COLO829 (cell line): ENCODE measurements at regions not wholly inside any gene's neighbourhood (a gene's known extent, or its start where the extent isn't known, plus 50 kb on each side); places are given as distances from the start of the nearest gene placed in this dataset.

Experiments used
- DNase-seq: peaks from one replicate; pipeline ENCODE4 v3.0.0; 2012; ENCODE audit warnings: low spot score

DNA sequence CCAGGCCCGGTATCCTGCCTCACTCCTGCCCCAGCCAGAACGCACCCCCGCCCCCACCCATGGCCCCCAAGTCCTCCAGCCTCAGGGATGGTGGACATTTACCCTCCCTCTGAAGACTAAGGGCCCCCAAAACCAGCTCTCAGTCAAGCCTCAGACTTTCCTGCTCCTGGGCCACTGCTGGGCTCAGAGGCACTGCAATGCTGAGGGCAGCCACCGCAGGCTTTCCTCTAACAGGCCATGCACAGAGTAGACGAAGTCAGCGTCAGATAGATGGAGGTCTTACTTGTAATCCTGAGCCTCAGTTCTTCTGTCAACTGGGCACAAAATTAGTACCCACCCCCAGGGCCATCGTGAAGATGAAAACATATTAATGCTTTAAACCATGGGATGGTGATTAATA, 92.6 kb downstream of the TTC32 start:
- no peak for DNase-seq

DNA sequence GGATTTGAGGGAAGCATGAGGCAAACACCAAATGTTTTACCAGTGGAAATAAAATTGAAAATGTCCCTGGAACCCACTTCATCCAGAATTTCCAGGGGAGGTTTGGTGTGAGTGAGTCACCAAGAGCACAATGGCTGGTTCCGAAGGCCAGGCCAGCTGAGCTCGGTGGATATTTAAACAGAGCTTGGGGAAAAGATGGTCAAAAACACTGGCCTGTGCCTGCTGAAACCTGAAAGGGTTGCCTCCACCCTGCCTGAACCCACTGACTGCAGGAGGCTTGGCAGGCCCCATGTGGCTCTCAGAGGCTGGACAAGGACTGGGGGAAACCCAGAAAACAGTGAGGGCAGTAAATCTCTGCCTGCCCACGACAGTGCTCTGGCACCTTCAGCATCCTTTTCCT, 93.9 kb downstream of the TTC32 start:
- no peak for DNase-seq

DNA sequence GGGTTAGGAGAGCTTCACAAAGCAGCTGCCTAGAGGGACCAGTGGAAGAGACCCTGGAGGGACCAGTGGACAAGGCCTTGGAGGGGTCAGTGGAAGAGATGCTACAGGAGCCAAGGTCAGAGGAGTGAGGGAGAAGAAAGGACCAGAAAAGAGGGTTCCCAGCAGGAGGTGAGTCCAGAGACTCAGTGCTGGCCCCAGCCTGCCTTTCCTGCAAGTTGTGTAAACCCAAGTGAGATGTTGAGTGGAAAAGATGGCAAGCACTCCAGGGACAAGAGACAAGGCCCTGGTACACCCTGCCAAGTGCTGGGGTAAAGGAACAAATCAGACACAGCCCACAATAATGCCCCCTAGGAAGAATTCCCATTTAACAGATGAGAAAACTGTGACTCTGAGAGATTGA, 94.4 kb downstream of the TTC32 start:
- DNase-seq, result no peak

DNA sequence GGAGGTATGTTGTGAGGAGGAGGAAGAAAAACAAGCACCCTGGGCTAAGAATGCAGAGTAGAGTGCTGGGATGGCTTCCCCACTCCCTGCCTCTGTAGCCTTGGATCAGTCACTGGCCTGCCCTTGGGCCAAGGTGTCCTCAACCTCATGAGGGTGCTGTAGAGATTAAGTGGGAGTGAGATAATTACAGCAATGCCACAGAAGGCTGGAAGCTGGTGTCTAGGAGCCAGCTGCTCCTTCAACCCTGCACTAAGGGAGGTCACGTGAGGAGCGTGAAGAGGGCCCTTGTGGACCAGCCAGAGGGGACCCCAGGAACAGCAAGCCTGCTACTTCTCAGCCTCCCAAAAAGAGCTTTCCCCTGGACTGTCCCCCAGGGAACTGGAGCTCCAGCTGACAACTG, 95.2 kb downstream of the TTC32 start:
- no peak for DNase-seq

DNA sequence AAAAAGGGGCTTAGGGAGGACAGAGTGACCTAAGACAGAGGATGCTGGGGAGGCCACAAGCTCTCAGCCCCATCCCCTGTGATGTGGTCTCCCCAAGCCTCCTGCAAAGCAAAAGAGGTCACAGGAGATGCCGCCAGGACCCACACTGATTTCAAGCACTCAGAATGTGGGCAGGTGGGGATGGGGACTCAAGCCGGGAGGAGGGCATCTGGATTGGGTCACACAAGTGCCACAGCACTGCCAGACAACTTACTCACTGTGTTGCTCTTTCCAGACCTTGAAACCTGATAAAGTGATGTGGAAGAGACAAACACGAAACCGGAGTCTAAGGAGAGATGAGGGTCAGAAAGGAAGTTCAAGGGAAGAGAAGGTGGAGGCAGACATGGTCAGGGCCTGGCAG, 95.7 kb downstream of the TTC32 start:
- no peak for DNase-seq

DNA sequence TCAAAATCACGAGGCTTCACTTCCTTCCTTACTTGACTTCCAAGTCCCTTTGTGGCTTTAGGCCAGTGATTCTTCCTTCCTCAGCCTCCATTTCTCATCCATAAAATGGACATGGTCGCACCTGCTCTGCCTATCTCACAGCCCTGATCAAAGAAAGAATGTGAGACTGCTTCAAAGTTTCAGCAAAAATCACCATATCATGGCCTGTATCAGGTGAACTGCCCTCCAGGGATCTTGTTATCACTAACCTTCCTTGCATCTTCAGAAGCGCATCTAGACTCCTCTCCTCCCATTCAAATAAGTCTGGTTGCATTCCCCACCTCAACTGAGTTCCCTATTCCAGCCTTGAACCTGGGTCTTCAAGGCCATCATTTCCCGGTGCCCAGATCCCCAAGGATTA, 96.5 kb downstream of the TTC32 start:
- no peak for DNase-seq

DNA sequence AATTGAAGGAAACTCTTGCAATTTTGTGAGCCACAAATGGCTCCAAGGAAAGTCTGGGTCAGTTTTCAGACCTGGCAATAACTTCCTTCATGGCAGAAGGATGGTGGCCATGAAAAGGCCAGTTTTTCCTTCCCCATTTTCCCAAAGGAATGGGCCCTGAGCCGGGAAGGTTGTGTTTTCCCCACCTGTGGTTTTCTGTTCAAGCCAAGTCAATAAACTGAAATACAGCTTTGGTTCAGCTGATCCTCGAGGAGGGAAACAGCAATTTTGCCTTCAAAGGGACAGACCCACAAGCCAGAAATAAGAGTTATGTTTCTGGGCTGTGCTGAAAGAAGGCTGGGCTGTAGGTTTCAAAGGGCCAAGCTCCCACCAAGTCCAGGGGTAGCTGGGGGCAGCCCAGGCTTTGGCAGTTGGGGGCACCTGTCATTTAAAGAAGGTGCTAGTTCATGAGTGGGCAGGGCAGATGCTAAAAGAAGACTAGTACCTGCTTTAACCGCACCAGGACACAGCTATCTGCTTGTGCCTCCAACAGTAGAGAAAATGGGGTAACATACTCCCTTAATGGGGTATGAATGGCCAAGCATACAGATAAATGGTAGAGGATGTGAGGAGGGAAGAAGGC, 97.0 kb downstream of the TTC32 start:
- DNase-seq, result no peak

DNA sequence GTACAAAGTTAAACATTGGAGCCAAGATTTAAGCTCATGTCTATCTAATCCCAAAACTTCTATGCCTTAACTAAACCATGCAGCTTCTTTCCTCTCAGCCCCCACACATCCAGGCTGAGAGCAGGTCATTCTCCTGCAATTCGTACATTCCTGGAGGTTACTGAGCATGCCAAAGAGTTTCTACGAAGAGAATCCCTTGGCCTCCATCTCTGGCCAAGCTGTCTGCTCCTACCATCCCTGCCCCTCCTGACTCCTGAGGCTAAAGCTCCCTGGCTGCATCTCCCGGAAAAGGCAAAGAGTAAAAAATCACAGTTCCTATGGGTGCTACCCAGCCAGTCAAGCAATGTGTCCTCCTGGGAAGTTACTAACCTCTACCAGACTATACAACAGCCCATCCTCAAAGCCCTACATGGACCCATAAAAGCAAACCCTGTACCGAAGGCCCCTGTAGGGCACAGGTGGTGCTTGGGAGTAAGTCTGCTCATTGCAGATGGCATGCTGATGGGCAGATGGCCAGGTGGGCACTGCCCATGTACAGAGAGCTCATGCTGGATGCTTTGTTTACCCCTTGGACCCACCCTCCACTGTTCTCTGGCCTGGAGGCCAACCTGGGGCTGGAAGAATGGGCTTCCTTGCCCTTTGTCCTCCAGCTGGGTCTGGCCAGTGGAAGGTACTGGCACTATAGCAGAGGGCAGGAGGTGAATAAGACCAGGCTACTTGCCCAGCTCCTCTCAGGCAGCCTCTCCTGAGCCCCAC, 99.5 kb downstream of the TTC32 start:
- no peak for DNase-seq

DNA sequence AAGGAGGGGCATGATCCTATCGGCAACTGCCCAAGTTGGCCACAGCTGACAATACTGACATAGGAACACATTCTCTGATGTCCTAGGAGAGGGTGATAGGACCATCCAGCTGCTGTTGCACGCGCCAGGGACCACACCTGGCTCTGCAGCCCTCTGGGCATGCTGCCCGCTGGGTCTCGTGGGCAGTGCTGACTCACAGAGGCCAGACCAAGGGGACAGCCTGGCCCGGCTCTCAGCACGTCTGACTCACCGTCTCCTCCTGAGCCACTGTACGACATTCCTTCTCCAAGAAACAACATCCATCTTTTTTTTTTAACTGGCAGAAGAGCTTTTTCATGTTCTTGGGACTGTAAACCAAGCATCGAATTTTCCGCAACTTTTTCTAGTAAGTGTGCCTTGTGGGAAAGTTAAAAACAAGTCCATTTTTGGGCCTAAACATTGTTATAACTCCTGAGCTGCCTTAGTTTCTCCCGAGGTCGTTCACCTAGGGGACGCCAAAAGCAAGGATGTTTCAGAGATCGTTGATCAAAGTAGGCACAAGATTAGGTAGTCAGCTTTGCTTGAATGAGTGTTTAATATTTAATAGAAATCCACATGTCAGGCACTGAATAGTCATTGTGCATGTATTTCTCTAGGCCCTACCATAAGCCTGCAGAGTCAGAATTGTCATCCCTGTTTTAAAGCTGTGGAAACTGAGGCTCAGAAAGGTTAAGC, 100.3 kb downstream of the TTC32 start:
- peak; percentile 70 for DNase-seq

DNA sequence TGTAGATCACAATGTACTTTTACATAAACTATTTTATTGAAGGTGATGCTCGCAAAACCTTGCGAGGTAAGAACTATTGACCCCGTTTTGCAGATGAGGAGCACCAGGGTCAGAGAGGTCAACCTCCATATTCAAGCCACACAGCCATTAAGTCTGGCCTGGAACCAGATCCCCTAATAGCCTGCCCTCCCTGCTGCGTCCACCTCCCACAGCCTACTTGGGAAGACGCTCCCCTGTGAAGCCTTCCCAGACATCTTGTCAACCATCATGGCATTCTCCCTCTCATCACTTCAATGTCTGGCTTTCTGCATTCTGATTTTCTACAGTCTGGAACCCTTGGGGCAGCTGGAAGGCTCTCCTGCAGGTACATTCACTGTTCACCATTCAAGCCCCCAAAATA, 101.0 kb downstream of the TTC32 start:
- DNase-seq, result no peak

DNA sequence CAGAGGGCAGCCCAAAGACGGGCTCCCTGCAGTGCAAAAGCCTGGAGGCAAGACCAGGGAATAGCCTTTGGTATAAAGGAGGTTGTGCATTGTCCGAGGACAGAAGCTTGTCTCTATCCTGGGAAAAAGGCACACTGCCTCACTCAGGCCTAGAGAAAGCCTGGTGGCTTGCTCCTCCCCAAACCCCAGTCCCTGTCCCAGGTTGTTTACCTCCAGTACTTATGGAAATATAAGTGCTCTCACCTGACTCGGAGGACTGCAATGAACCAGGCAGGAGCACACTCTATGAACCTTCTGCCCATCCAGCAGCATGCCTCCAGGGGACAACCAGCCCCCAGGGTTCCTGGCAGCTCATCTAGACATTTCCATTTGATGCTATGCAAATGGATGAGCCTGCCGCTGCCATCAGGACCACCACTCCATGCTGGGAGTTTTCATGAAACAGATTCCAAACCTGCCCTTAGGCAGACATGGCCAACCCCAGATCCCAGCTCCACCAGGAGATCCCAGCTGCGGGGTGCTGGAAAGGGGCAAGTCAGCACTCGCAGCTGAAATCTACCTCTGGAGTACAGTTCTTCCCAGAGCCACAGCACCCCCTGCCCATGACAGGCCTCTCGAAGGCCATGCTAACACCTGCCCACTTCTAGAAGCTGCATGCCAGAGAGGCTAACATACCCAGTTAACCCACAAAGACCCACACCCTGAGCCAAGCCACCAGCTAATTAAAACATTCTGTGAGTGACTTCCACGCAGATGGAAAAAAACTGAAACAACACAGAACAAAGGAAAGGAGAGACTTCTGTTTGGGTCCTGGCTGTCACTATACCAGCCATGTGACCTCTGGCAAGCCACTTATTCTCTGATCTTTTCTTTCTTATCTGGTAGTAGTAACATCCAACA, 101.7 kb downstream of the TTC32 start:
- DNase-seq, result no peak

DNA sequence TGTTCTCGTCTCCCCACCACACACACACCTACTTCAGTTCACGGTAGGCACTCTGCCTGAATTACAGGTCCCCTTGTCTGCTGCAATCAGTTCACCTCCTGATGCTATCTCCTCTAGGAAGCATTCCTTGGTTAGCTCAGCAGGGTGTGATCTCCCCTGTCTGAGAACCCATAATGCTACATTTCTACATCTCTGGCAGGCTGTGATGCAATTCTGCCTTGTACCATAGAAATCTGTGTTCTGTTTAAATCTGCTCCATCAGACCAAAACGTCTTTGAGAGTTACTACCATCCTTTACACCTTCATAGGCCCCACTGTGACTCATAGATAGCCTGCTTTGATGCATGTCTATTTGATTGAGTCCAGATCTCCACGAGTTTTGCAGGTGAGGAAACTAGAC, 103.9 kb downstream of the TTC32 start:
- DNase-seq, result no peak

DNA sequence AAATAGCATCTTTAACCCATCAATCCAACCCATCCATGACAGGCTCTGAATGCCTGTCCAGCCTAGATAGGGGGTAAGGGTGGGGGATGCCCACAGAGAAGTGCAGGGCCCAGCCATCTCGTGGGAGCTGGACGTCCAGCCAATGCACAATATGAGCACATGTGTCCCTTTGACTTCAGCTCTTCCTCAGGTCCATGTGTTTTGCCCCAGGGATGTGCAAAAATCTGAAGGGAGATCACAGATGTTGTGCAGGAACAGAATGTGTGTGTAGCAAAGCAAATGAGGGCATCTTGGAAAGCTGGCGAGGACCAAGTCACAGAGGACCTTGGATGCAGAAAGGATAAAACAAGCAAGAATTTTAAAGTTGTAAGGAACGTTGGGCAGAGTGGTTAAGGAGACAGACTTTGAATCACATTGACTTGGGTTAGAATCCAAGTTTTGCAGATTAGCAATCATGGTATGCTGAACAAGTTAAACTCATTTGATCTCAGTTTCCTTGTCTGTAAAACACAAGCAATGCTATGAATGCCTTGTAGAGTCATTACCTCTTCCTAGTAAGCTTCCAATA, 104.5 kb downstream of the TTC32 start:
- no peak for DNase-seq

DNA sequence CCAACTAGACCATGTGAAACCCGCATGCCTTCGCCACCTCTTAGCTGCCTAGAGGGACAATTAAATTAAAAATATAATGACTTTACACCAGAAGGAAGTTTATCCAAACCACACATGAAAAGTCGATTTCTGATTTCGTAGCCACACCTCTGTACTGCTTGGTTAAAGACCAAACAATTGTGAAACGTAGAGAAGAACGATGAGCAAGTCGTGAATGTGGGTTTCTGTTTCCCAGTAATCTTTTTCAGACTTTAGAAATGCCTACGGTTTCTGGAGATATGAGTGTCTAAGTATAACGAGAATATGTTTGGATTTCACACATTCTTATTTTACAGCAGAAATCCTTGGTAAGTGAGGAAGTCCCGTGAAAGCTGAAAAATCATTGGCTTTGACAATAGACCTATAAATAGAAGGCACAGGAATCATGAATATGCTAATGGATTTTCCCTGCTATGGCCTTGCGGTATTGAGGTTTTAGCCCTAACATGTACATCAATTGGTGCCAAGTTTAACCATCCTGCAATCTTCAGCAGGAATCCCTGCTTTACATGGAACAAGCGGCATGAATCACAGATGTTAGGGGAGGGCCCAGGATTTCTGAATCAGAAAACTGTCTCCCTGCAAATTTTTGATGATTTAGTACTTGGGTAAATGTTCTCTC, 105.6 kb downstream of the TTC32 start:
- DNase-seq, result no peak

DNA sequence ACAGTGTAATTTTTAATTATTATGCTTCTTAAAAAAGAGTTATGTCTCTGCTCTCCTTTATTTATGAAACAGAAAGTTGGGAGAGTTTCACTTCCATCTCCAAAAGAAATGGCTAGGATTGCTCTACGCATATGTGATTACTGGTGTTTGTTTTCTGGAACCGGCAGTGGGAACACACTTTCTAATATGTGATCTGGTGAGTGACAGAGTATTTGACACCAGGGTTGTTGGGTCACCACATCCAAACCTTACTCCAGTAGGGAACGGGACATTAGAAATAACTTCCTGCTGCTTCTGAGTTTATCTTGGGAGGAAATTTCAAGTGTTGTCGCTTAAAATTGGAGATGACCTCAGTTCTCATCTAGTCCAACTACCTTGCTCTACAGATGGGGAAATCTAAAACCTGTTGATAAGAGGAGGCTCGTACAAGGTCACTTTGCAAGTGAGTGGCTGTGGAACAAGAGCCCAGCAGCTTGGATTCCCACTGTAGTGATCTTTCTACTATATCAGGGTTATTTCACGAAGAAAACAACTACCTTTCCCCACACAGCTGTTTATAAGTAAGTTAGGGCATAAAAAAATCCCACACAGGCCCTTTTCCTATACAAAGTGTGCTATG, 108.5 kb downstream of the TTC32 start:
- no peak for DNase-seq

DNA sequence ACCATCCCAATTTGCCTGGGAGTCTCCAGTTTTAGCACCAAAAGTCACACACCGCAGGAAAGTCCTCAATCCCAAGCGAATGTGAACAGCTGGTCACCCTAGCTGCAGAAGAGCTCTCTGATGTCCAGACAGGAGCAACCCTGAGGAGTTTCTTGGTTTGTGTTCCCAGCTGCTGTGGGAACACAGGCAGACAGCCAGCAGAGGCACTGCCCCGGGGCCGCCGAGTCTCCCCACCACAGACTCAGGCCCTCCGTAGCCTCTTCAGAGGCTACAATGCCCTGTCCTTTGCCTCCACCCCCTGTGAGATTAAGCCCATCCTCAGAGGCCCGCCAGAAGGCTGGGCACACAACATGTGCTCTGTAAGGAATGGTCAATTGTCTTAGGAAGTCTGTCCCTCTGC, 111.5 kb downstream of the TTC32 start:
- DNase-seq, result no peak

DNA sequence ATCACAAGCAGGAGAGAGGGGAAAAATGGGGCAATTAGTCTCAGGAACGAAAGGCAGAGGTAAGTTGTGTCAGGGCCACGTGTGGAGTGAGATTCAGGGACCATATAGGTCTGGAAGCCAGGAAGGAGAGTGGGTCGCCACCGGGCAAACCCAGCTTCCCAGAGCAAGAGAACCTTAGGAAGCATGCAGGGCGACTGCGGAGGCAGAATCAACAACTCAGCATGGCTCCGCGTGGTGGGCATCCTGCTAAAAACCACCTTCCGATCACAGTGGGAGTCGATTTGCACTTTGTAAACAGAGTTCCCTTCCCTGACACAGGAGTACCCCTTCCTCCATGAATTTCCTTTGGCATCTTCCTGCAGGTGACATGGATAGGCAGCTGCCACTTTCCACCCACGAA, 114.6 kb downstream of the TTC32 start:
- no peak for DNase-seq

DNA sequence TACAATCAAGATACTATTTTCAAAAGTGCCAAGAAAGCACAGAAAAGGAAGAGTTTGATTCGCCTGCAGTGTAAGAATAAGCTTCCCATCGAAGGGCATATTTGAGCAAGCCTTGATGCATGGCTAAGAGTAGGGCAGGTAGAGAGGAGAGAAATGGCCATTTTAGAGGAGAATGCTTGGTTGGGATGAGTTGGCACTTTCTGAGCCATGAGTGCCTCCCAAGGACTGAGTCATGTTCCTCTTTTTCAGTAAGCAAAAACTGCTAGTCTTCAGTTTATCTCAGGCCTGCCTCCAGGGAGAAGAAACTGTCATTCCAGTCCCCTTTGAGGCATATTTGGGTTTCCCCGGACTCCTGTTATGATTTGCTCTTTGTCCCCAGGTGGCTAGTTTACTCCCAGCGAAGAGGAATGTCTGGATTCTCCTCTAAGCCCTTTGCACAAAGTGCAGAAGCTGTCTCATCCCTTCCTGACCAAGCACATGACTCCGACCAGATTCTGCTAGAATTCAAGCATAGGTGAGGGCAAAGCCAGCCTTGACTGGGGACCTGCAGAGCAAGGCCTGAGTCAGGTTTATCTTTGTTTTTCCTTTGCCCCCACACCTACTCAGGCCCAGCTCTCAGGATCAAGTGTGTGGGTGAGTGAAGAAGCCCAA, 115.2 kb downstream of the TTC32 start:
- no peak for DNase-seq

DNA sequence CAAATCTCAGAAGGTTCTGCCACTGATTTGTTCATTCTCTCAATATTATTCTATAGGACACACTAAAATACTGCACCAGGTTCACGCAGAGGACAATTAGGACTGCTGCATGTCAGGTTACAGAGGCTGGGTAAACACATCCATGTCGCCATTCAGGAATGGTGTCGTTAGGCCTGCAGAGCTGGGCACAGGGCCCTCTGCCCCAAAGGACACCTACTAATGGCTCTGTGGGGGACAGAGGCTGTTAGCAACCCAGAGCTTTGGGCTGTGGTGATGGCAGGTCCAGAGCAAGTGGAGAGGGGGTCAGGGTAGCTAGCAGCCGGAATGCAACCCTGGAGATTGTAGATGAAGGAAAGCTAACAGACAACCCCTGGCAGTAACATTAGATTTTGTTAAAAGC, 115.9 kb downstream of the TTC32 start:
- no peak for DNase-seq

DNA sequence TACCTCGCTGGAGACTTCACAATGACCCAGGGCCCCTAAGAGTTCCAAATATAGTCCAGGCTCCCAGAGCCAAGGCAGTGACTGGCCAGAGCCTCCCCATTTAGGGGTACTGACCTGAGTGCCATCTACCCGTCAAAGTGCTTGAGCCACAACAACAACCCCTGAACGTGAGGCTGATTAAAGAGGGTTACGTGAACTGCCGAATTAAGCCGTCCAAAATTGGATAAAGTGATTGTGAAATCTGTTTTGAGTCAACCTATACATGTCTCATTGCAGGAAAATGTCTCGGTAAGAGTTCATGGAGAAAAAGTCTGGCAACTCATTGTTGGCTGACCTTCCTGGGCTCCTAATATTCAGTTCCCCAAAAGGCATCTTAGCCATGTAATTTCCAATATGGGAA, 116.3 kb downstream of the TTC32 start:
- DNase-seq, result no peak

DNA sequence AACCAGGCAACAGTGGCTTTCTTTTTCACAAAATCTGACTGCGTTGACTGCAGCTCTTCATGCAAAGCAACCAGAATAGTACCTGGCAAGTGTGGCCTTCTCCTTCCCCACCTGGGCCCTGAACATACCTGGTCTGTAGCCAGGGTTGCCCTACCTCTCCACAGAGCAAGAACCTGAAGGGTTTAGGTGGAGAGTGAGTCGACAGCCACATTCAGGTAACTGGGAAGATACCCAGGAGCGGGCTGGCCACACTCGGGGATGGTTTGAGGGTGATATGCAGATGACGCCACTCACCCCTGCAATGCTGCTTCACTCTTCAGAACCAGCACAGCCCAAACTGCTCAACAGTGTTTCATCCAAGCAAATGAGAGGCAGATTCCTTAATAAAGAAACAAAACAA, 117.3 kb downstream of the TTC32 start:
- DNase-seq, result no peak
